Body of pancreas (tissue), 4 donors: ENCODE measurements at regions not wholly inside any gene's neighbourhood (a gene's known extent, or its start where the extent isn't known, plus 50 kb on each side); places are given as distances from the start of the nearest gene placed in this dataset.

Experiments used
- ATAC-seq: fragments of 150-250 bp; one replicate; pipeline ENCODE4 v1.9.1; 2016
- DNase-seq, 4 donors: peaks; one replicate each; pipeline ENCODE4 v3.0.0-alpha.2; 2019
- H3K27ac ChIP-seq, 4 donors: fragments of 200-600 bp; sonication (generic); 1 replicate in 3 of 4; 2 replicates in 1 of 4; pipeline versions ENCODE4 v1.5.1 to v1.6.1; 2016 to 2019; ENCODE audit warnings: mild to moderate bottlenecking in 1 of 4, mixed read lengths in 1 of 4, moderate library complexity in 1 of 4
- H3K27me3 ChIP-seq, 2 donors: fragments of 200-600 bp; sonication (generic); one replicate each; pipeline ENCODE4 v1.6.0; 2016; ENCODE audit warnings: mild to moderate bottlenecking in 1 of 2
- H3K36me3 ChIP-seq, 2 donors: fragments of 200-600 bp; sonication (generic); replicated peaks in 1 of 2; 2 replicates each; pipeline ENCODE4 v1.5.1; 2016; ENCODE audit warnings: low read depth in 2 of 2; ENCODE audit not compliant: insufficient read depth in 1 of 2
- H3K4me1 ChIP-seq: fragments of 200-600 bp; sonication (generic); one replicate; pipeline ENCODE4 v1.6.0; 2016
- H3K4me3 ChIP-seq, 2 donors: fragments of 200-600 bp; sonication (generic); 1 replicate in 1 of 2; 2 replicates in 1 of 2; pipeline ENCODE4 v1.5.1; 2016 to 2019
- H3K9me3 ChIP-seq, 3 donors: fragments of 200-600 bp; sonication (generic); 1 replicate in 2 of 3; 2 replicates in 1 of 3; pipeline ENCODE4 v1.5.1; 2016
- CTCF ChIP-seq, 7 experiments: fragments of 450-650 bp in 4 of 7; fragments of 200-600 bp in 3 of 7; sonication (generic) in 3 of 7; IDR thresholded peaks; one replicate each; pipeline ENCODE4 v1.5.1; 2016 to 2019; ENCODE audit warnings: antibody characterized with exemption in 7 of 7
- POLR2A ChIP-seq, 3 donors: fragments of 450-650 bp; IDR thresholded peaks; one replicate each; pipeline ENCODE4 v1.6.1; 2016; ENCODE audit warnings: antibody characterized with exemption in 3 of 3, mild to moderate bottlenecking in 2 of 3
- WGBS, 2 donors: methylation state at CpG; one replicate each; pipeline ENCODE4 v1.1.5; 2017; 5-methylcytosine and 5-hydroxymethylcytosine counted together
- intact Hi-C: fragments of 100-400 bp; cut with DNase I; formaldehyde crosslinking; loops from one replicate; pipeline ENCODE4 v1.15.1; 2023

- WGBS, 2 donors = 85 to 97% methylated on average over 5 of the region's 5 CpGs
- no peak for DNase-seq
- intact Hi-C loops = no loop called here
Measured at GRCh38 chr9:20208226-20208625, 414.1 kb downstream of the MLLT3 start.

GRCh38 chr9:20207176-20207575, 415.1 kb downstream of the MLLT3 start:
- Histone ChIP-seq H3K36me3 (no peaks in the 10 kb centered on the region), H3K4me3 (no peak overlapping the region), H3K27me3 (no peaks in the 10 kb centered on the region), H3K9me3 (no peaks in the 10 kb centered on the region), H3K27ac (no peak overlapping the region), H3K4me1 (peaks cover 2% of the 10 kb centered on the region)
- TF ChIP-seq CTCF (IDR thresholded peaks at IDR 0.05) (no peak), POLR2A (IDR thresholded peaks at IDR 0.05) (no peak)
- DNase-seq (no peak), ATAC-seq (no peak)
- 61 to 80% methylated on average over 1 of the region's 1 CpG for WGBS, 2 donors
- intact Hi-C loops = no loop called here

More at GRCh38 chr9:20208226-20208625, 414.1 kb downstream of the MLLT3 start:
- Histone ChIP-seq H3K9me3 (no peaks in the 10 kb centered on the region), H3K27ac (no peak overlapping the region), H3K27me3 (no peaks in the 10 kb centered on the region), H3K36me3 (no peaks in the 10 kb centered on the region), H3K4me1 (no peaks in the 10 kb centered on the region), H3K4me3 (no peak overlapping the region)
- no peak for ATAC-seq
- TF ChIP-seq POLR2A (IDR thresholded peaks at IDR 0.05) = no peak
- no peak for TF ChIP-seq CTCF (IDR thresholded peaks at IDR 0.05)

- no peaks in the 10 kb centered on the region for H3K9me3 ChIP-seq
- H3K4me1 ChIP-seq = peaks cover 15% of the 10 kb centered on the region
- H3K4me3 ChIP-seq = no peak overlapping the region
- intact Hi-C loops = no loop called here
- ATAC-seq (no peak), DNase-seq (no peak)
- 80 to 82% methylated on average over 2 of the region's 2 CpGs for whole genome bisulfite sequencing, 2 donors
- no peaks in the 10 kb centered on the region for H3K27me3 ChIP-seq
- H3K36me3 ChIP-seq = no peaks in the 10 kb centered on the region
- H3K27ac ChIP-seq = no peak overlapping the region
- TF ChIP-seq POLR2A (IDR thresholded peaks at IDR 0.05) (no peak), CTCF (IDR thresholded peaks at IDR 0.05) (no peak)
Measured at GRCh38 chr9:20205821-20206220, 416.5 kb downstream of the MLLT3 start.

- Histone ChIP-seq H3K9me3 (no peaks in the 10 kb centered on the region), H3K36me3 (no peaks in the 10 kb centered on the region), H3K4me1 (peaks cover 24% of the 10 kb centered on the region), H3K27ac (peak overlapping the region; percentile 50 to 76 (median 60)), H3K4me3 (no peak overlapping the region), H3K27me3 (no peaks in the 10 kb centered on the region)
- 9 to 10% methylated on average over 1 of the region's 1 CpG for WGBS, 2 donors
- ATAC-seq (peak; percentile 89), DNase-seq (peak; percentile 69 to 84 (median 79))
- intact Hi-C loops = no loop called here
- TF ChIP-seq POLR2A (IDR thresholded peaks at IDR 0.05) = no peak
- TF ChIP-seq CTCF (IDR thresholded peaks at IDR 0.05) = no peak
Measured at GRCh38 chr9:20200991-20201431, 412.2 kb upstream of the SLC24A2 start.

GRCh38 chr9:20200581-20200980, 411.7 kb upstream of the SLC24A2 start:
- DNase-seq (peak in 1 of 4 donors; percentile 24), ATAC-seq (peak; percentile 10)
- TF ChIP-seq POLR2A (IDR thresholded peaks at IDR 0.05) = no peak
- Histone ChIP-seq H3K4me3 (no peak overlapping the region), H3K4me1 (peaks cover 24% of the 10 kb centered on the region), H3K27me3 (no peaks in the 10 kb centered on the region), H3K9me3 (no peaks in the 10 kb centered on the region), H3K36me3 (no peaks in the 10 kb centered on the region), H3K27ac (peak overlapping the region; percentile 50 to 76 (median 60))
- WGBS, 2 donors = 42 to 56% methylated on average over 1 to 2 of the region's 2 CpGs
- intact Hi-C loops = no loop called here
